ENCODE measurements at regions not wholly inside any gene's neighbourhood (a gene's known extent, or its start where the extent isn't known, plus 50 kb on each side); places are given as distances from the start of the nearest gene placed in this dataset.

DNA sequence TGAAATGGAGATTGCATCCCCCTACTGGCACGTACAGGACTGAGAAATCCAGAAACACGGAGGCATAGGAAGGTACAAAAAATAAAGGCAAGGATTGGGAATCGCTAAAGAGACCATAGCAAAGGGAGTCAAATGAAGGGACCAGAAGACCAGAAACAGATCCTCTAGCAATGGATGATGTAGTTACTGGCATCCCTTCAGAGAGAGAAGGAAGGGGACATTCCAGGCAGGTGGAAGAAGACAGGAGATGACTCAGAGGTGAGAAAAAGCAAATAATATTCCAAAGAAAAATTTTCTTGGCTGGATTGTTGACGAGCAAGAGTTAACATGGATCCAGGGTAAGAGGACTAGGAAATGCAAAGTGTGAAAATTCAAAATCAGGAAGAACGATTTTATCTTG, 78.4 kb upstream of the FZD7 start:
- TF ChIP-seq, protein P1, sequence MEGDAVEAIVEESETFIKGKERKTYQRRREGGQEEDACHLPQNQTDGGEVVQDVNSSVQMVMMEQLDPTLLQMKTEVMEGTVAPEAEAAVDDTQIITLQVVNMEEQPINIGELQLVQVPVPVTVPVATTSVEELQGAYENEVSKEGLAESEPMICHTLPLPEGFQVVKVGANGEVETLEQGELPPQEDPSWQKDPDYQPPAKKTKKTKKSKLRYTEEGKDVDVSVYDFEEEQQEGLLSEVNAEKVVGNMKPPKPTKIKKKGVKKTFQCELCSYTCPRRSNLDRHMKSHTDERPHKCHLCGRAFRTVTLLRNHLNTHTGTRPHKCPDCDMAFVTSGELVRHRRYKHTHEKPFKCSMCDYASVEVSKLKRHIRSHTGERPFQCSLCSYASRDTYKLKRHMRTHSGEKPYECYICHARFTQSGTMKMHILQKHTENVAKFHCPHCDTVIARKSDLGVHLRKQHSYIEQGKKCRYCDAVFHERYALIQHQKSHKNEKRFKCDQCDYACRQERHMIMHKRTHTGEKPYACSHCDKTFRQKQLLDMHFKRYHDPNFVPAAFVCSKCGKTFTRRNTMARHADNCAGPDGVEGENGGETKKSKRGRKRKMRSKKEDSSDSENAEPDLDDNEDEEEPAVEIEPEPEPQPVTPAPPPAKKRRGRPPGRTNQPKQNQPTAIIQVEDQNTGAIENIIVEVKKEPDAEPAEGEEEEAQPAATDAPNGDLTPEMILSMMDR (IDR thresholded peaks at IDR 0.05): no peak
- no peak for TF ChIP-seq POLR2A (IDR thresholded peaks at IDR 0.05)

All from Peyer's patch (tissue), 4 donors.